Esophagus muscularis mucosa (tissue), 4 donors: ENCODE measurements at regions not wholly inside any gene's neighbourhood (a gene's known extent, or its start where the extent isn't known, plus 50 kb on each side); places are given as distances from the start of the nearest gene placed in this dataset.

ENCODE experiments used
- DNase-seq: peaks from one replicate; pipeline ENCODE4 v3.0.0-alpha.2; 2017; ENCODE audit errors: extremely low spot score
- H3K27ac ChIP-seq, 4 donors: fragments of 200-600 bp; sonication (generic); replicated peaks in 1 of 4; 1 replicate in 3 of 4; 2 replicates in 1 of 4; pipeline ENCODE4 v1.5.1; 2016 to 2019; ENCODE audit warnings: mild to moderate bottlenecking in 1 of 4
- H3K27me3 ChIP-seq, 4 donors: fragments of 200-600 bp; sonication (generic); one replicate each; pipeline versions ENCODE4 v1.5.1 to v1.6.0; 2016 to 2019
- H3K36me3 ChIP-seq, 4 donors: fragments of 200-600 bp; sonication (generic); one replicate each; pipeline ENCODE4 v1.5.1; 2016 to 2019
- H3K4me1 ChIP-seq, 4 donors: fragments of 200-600 bp; sonication (generic); one replicate each; pipeline ENCODE4 v1.5.1; 2016 to 2019
- H3K4me3 ChIP-seq, 4 donors: fragments of 200-600 bp; sonication (generic); 1 replicate in 2 of 4; 2 replicates in 2 of 4; pipeline ENCODE4 v1.5.1; 2016 to 2019; ENCODE audit warnings: mild to moderate bottlenecking in 4 of 4, moderate library complexity in 1 of 4
- H3K9me3 ChIP-seq, 4 donors: fragments of 200-600 bp; sonication (generic); 1 replicate in 3 of 4; 2 replicates in 1 of 4; pipeline ENCODE4 v1.5.1; 2016 to 2019
- EP300 ChIP-seq: sonication (generic); formaldehyde crosslinking; IDR thresholded peaks from one replicate; pipeline ENCODE4 v1.6.1; 2017; ENCODE audit warnings: antibody characterized with exemption
- POLR2A ChIP-seq: fragments of 450-650 bp; IDR thresholded peaks from one replicate; pipeline ENCODE4 v1.6.1; 2017; ENCODE audit warnings: antibody characterized with exemption, moderate library complexity, mild to moderate bottlenecking, low read depth
- POLR2AphosphoS5 ChIP-seq, 2 donors: sonication (generic); formaldehyde crosslinking; IDR thresholded peaks; one replicate each; pipeline ENCODE4 v1.6.1; 2017; ENCODE audit warnings: antibody characterized with exemption in 2 of 2
- WGBS: methylation state at CpG from one replicate; pipeline ENCODE4 v1.1.5; 2018; 5-methylcytosine and 5-hydroxymethylcytosine counted together
- intact Hi-C: fragments of 100-400 bp; cut with DNase I; formaldehyde crosslinking; loops from one replicate; pipeline ENCODE4 v1.15.1; 2023
- TF ChIP-seq, protein P1 (sequence below), 3 experiments: fragments of 200-600 bp in 2 of 3; fragments of 450-650 bp in 1 of 3; sonication (generic) in 2 of 3; IDR thresholded peaks; one replicate each; pipeline ENCODE4 v1.5.1; 2017 to 2019; ENCODE audit warnings: antibody characterized with exemption in 3 of 3, mild to moderate bottlenecking in 2 of 3, moderate library complexity in 1 of 3

DNA sequence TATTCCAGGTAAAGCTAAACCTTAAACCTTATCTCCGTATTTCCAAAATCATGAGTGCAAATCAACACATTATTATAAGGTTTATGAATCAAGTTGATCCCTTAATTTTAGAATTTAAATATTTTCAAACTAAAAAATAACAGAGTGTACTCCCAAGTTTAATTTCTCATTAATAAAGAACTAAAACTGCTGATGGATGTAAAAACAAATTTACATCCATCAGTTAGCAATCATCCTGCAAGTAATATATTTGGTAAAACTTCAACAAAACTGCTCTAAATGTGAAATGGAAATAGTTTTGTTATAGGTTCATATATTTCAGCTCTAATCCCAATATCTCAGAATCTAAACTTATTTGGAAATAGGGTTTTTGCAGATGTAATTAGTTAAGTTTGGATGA, 71.3 kb upstream of the ZNF804B start:
- no peaks in the 10 kb centered on the region for H3K9me3 ChIP-seq
- intact Hi-C loops: no loop called here
- H3K4me1 ChIP-seq: no peaks in the 10 kb centered on the region
- H3K36me3 ChIP-seq: no peaks in the 10 kb centered on the region
- H3K27ac ChIP-seq: no peak overlapping the region
- no peak overlapping the region for H3K4me3 ChIP-seq
- H3K27me3 ChIP-seq: no peaks in the 10 kb centered on the region
- 93% methylated on average over 1 of the region's 1 CpG for WGBS
- TF ChIP-seq EP300 (no peak), POLR2A (no peak), POLR2AphosphoS5 (IDR thresholded peaks at IDR 0.05) (no peak)
- TF ChIP-seq, protein P1, sequence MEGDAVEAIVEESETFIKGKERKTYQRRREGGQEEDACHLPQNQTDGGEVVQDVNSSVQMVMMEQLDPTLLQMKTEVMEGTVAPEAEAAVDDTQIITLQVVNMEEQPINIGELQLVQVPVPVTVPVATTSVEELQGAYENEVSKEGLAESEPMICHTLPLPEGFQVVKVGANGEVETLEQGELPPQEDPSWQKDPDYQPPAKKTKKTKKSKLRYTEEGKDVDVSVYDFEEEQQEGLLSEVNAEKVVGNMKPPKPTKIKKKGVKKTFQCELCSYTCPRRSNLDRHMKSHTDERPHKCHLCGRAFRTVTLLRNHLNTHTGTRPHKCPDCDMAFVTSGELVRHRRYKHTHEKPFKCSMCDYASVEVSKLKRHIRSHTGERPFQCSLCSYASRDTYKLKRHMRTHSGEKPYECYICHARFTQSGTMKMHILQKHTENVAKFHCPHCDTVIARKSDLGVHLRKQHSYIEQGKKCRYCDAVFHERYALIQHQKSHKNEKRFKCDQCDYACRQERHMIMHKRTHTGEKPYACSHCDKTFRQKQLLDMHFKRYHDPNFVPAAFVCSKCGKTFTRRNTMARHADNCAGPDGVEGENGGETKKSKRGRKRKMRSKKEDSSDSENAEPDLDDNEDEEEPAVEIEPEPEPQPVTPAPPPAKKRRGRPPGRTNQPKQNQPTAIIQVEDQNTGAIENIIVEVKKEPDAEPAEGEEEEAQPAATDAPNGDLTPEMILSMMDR (IDR thresholded peaks at IDR 0.05): no peak
- DNase-seq: no peak

- H3K27me3 ChIP-seq: no peaks in the 10 kb centered on the region
- intact Hi-C loops: no loop called here
- 93% methylated on average over 21 of the region's 30 CpGs for WGBS
- no peaks in the 10 kb centered on the region for H3K9me3 ChIP-seq
- H3K4me3 ChIP-seq: no peak overlapping the region
- TF ChIP-seq POLR2AphosphoS5 (IDR thresholded peaks at IDR 0.05) (no peak), EP300 (no peak), POLR2A (no peak)
- TF ChIP-seq, protein P1 (IDR thresholded peaks at IDR 0.05): no peak
- no peaks in the 10 kb centered on the region for H3K36me3 ChIP-seq
- no peaks in the 10 kb centered on the region for H3K4me1 ChIP-seq
- DNase-seq: no peak
- H3K27ac ChIP-seq: no peak overlapping the region
Measured at GRCh38 chr7:88686468-88687229, 72.9 kb upstream of the ZNF804B start.

GRCh38 chr7:88681682-88682081, 77.8 kb upstream of the ZNF804B start:
- 91% methylated on average over 2 of the region's 2 CpGs for WGBS
- Histone ChIP-seq H3K27ac (no peak overlapping the region), H3K36me3 (no peaks in the 10 kb centered on the region), H3K4me3 (no peak overlapping the region), H3K9me3 (no peaks in the 10 kb centered on the region), H3K4me1 (no peaks in the 10 kb centered on the region), H3K27me3 (no peaks in the 10 kb centered on the region)
- intact Hi-C loops: no loop called here
- TF ChIP-seq, protein P1 (IDR thresholded peaks at IDR 0.05): no peak
- TF ChIP-seq POLR2A (no peak), POLR2AphosphoS5 (IDR thresholded peaks at IDR 0.05) (no peak), EP300 (no peak)
- no peak for DNase-seq

DNA sequence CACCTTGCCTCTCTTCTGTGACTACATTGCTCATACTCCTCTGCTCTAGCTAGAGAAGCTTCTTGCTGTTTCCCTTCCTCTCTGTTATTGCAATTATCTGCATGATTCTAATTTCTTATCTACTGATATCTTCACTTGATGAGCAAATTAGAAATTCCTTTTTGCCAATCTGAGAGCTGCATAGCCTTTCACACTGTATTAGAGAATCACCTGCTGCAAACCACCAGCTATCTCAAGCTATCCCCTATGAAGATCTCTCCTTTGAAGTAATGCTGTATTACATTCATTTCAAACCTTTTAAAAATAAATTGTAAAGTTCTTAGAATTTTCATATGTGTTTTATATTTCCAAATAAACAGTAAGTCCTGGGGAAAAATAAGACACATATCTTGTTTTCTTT, 89.0 kb upstream of the ZNF804B start:
- Histone ChIP-seq H3K27me3 (no peaks in the 10 kb centered on the region), H3K27ac (no peak overlapping the region), H3K36me3 (no peaks in the 10 kb centered on the region), H3K4me3 (no peak overlapping the region), H3K4me1 (no peaks in the 10 kb centered on the region), H3K9me3 (no peaks in the 10 kb centered on the region)
- DNase-seq: no peak
- TF ChIP-seq POLR2A: no peak
- TF ChIP-seq EP300: no peak
- TF ChIP-seq, protein P1 (IDR thresholded peaks at IDR 0.05): no peak
- TF ChIP-seq POLR2AphosphoS5 (IDR thresholded peaks at IDR 0.05): no peak
- intact Hi-C loops: no loop called here

DNA sequence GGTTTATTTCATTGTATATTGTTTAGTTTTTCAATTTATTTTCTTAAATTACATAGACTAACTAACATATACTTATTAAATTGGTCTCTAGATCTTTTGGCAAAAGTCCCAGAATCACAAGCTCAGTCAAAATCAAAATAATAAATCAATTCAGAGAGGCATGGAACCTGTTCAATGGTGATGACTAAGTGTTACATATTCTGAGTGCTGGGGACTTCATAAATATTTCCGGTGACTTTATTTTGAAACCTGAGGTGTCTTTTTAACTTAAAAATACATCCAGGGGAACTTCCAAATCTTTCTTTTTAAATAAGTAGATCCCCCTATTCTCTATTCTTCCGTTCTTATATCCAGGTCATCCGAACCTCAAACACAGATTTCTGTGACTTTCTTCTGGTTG, 89.6 kb upstream of the ZNF804B start:
- Histone ChIP-seq H3K9me3 (no peaks in the 10 kb centered on the region), H3K27me3 (no peaks in the 10 kb centered on the region), H3K27ac (no peak overlapping the region), H3K4me3 (no peak overlapping the region), H3K36me3 (no peaks in the 10 kb centered on the region), H3K4me1 (no peaks in the 10 kb centered on the region)
- no peak for DNase-seq
- TF ChIP-seq POLR2AphosphoS5 (IDR thresholded peaks at IDR 0.05) (no peak), EP300 (no peak), POLR2A (no peak)
- TF ChIP-seq, protein P1 (IDR thresholded peaks at IDR 0.05): no peak
- intact Hi-C loops: no loop called here
- 84% methylated on average over 3 of the region's 3 CpGs for WGBS
